PC-9 (cell line): ENCODE measurements at regions not wholly inside any gene's neighbourhood (a gene's known extent, or its start where the extent isn't known, plus 50 kb on each side); places are given as distances from the start of the nearest gene placed in this dataset.

Source experiments
- EZH2 ChIP-seq: fragments of 200-600 bp; sonication (generic); IDR thresholded peaks from 2 replicates; pipeline ENCODE4 v1.8.0; 2017; ENCODE audit warnings: antibody characterized with exemption, low read depth
- TF ChIP-seq, protein P1 (sequence below): fragments of 200-600 bp; sonication (generic); conservative IDR thresholded peaks from 2 replicates; pipeline ENCODE4 v1.6.1; 2017; ENCODE audit warnings: mixed run types, antibody characterized with exemption, mild to moderate bottlenecking, moderate library complexity

DNA sequence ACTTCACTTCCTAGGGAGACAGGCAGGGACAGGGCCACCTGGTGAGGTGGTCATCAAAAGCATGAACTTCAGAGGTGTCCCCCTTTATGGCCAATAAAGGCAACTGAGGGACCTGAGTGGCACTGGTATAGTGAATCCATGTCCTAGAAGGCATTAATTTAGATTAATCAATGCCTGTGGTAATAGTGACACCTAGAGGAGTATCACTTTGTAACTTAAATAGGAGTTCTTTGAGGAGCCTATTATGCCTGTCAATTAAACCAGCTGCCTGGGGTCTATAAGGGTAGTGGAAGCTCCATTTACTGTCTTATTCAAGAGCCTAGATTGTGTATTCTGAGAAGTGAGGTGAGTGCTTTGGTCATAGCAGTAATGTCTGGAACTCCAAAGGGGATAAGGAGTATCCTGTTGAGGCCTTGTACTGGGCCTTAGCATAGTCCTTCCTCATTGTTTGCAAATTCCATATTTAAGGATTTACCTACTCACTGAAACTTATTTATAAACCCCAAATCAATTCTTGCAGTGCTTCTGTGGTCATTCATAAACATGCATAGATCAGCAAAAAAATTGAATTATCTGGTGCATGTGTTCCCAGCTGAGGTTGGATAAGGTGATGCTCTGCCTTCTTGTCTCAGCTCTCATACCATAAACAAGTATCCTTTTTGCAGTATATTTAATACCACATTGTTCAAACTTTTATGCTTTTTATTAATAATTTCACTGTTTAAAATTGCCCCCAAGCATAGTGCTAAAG is 213.8 kb upstream of the RADX start:
- TF ChIP-seq, protein P1, sequence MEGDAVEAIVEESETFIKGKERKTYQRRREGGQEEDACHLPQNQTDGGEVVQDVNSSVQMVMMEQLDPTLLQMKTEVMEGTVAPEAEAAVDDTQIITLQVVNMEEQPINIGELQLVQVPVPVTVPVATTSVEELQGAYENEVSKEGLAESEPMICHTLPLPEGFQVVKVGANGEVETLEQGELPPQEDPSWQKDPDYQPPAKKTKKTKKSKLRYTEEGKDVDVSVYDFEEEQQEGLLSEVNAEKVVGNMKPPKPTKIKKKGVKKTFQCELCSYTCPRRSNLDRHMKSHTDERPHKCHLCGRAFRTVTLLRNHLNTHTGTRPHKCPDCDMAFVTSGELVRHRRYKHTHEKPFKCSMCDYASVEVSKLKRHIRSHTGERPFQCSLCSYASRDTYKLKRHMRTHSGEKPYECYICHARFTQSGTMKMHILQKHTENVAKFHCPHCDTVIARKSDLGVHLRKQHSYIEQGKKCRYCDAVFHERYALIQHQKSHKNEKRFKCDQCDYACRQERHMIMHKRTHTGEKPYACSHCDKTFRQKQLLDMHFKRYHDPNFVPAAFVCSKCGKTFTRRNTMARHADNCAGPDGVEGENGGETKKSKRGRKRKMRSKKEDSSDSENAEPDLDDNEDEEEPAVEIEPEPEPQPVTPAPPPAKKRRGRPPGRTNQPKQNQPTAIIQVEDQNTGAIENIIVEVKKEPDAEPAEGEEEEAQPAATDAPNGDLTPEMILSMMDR = peak; percentile 55
- TF ChIP-seq EZH2 = no peak
